ENCODE measurements at regions not wholly inside any gene's neighbourhood (a gene's known extent, or its start where the extent isn't known, plus 50 kb on each side); places are given as distances from the start of the nearest gene placed in this dataset.

DNA sequence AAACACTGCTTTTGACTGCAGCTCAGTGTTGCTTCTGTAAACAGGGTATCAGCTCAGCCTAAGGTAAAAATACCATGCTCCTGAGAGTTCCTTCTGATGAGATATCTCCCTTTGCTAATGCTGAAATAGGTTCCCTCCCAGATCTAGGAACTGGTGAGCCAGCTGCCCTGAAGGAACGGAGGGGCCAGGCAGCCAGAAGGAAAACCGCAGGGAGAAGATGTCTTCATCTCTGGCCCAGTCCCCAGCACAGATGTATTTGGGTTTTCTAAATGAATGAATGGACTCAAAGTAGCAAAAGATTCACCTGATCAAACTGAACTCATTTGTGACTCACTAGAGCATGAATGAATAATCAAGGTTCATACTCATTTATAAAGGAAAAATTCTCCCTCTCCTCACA, 247.8 kb downstream of the MSRB3 start:
- Histone ChIP-seq H3K36me3 (ENCODE audit: control insufficient read depth in 2 of 3, insufficient read depth in 3 of 3, low read length in 3 of 3) (no peaks in the 10 kb centered on the region), H3K9me3 (ENCODE audit: control insufficient read depth in 2 of 3, insufficient read depth in 1 of 3, low read length in 3 of 3) (no peaks in the 10 kb centered on the region), H3K9ac (ENCODE audit: low read length in 3 of 3) (no peak overlapping the region), H3K27ac (ENCODE audit: low read depth in 2 of 2, low read length in 2 of 2) (no peak overlapping the region), H3K4me1 (ENCODE audit: control insufficient read depth in 2 of 3, insufficient read depth in 2 of 3, low read depth in 1 of 3, low read length in 3 of 3) (peaks cover 0 to 6% (median 0%) of the 10 kb centered on the region in 3 donors), H3K4me3 (ENCODE audit: low read length in 3 of 3) (no peak overlapping the region), H3K27me3 (ENCODE audit: control insufficient read depth, insufficient read depth, low read length) (no peaks in the 10 kb centered on the region)
- FAIRE-seq (no peak), DNase-seq (no peak)
- intact Hi-C loops (cut with DNase I): no loop called here
- TF ChIP-seq, protein P1, sequence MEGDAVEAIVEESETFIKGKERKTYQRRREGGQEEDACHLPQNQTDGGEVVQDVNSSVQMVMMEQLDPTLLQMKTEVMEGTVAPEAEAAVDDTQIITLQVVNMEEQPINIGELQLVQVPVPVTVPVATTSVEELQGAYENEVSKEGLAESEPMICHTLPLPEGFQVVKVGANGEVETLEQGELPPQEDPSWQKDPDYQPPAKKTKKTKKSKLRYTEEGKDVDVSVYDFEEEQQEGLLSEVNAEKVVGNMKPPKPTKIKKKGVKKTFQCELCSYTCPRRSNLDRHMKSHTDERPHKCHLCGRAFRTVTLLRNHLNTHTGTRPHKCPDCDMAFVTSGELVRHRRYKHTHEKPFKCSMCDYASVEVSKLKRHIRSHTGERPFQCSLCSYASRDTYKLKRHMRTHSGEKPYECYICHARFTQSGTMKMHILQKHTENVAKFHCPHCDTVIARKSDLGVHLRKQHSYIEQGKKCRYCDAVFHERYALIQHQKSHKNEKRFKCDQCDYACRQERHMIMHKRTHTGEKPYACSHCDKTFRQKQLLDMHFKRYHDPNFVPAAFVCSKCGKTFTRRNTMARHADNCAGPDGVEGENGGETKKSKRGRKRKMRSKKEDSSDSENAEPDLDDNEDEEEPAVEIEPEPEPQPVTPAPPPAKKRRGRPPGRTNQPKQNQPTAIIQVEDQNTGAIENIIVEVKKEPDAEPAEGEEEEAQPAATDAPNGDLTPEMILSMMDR (IDR thresholded peaks at IDR 0.05; ENCODE audit: borderline replicate concordance, extremely low read depth, insufficient read depth): no peak

DNA sequence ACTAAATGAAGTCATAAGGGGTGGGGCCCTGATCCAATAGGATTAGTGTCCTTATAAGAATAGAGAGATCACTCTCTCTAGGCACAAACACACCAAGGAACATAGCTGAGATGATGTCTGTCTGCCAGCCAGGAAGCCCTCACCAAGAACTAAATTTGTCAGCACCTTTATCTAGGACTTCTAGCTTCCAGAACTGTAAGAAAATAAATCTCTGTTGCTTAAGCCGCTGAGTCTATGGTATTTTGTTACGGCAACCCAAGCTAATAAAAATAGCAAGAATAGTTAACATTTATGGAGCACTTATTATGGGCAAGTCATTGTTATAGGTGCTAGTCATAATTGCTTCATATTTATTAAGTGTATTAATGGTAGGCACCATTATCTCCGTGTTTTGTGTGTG, 249.6 kb downstream of the MSRB3 start:
- Histone ChIP-seq H3K9ac (ENCODE audit: low read length in 3 of 3) (no peak overlapping the region), H3K27ac (ENCODE audit: low read depth in 2 of 2, low read length in 2 of 2) (no peak overlapping the region), H3K9me3 (ENCODE audit: control insufficient read depth in 2 of 3, insufficient read depth in 1 of 3, low read length in 3 of 3) (no peaks in the 10 kb centered on the region), H3K4me3 (ENCODE audit: low read length in 3 of 3) (no peak overlapping the region), H3K27me3 (ENCODE audit: control insufficient read depth, insufficient read depth, low read length) (no peaks in the 10 kb centered on the region), H3K4me1 (ENCODE audit: control insufficient read depth in 2 of 3, insufficient read depth in 2 of 3, low read depth in 1 of 3, low read length in 3 of 3) (peaks cover 2 to 16% (median 8%) of the 10 kb centered on the region in 3 donors), H3K36me3 (ENCODE audit: control insufficient read depth in 2 of 3, insufficient read depth in 3 of 3, low read length in 3 of 3) (no peaks in the 10 kb centered on the region)
- TF ChIP-seq, protein P1 (IDR thresholded peaks at IDR 0.05; ENCODE audit: borderline replicate concordance, extremely low read depth, insufficient read depth): no peak
- FAIRE-seq: no peak
- intact Hi-C loops (cut with DNase I): no loop called here
- no peak for DNase-seq

DNA sequence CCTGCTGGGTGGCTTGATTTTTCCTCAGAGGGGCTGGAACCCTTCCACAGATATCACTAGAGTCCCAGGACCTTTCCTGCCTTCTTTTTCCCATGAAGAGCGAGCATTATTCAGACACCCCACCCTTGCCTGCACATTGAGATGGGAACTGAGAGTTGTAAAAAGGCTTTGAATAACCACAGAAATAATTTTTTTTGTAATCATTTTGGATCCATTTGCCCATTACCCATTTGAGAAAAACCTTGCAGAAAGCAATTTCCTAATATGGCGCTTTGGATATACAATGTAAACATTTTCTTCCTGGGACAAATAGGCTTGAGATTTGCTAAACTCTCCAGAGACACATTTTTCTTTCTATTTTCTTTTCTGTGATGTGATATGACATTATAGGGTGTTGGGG, 250.6 kb downstream of the MSRB3 start:
- FAIRE-seq: no peak
- Histone ChIP-seq H3K9me3 (ENCODE audit: control insufficient read depth in 2 of 3, insufficient read depth in 1 of 3, low read length in 3 of 3) (no peaks in the 10 kb centered on the region), H3K4me3 (ENCODE audit: low read length in 3 of 3) (no peak overlapping the region), H3K36me3 (ENCODE audit: control insufficient read depth in 2 of 3, insufficient read depth in 3 of 3, low read length in 3 of 3) (no peaks in the 10 kb centered on the region), H3K27me3 (ENCODE audit: control insufficient read depth, insufficient read depth, low read length) (no peaks in the 10 kb centered on the region), H3K27ac (ENCODE audit: low read depth in 2 of 2, low read length in 2 of 2) (no peak overlapping the region), H3K4me1 (ENCODE audit: control insufficient read depth in 2 of 3, insufficient read depth in 2 of 3, low read depth in 1 of 3, low read length in 3 of 3) (peaks cover 11 to 20% (median 11%) of the 10 kb centered on the region in 3 donors), H3K9ac (ENCODE audit: low read length in 3 of 3) (no peak overlapping the region)
- DNase-seq: no peak
- TF ChIP-seq, protein P1 (IDR thresholded peaks at IDR 0.05; ENCODE audit: borderline replicate concordance, extremely low read depth, insufficient read depth): no peak
- intact Hi-C loops (cut with DNase I): no loop called here

DNA sequence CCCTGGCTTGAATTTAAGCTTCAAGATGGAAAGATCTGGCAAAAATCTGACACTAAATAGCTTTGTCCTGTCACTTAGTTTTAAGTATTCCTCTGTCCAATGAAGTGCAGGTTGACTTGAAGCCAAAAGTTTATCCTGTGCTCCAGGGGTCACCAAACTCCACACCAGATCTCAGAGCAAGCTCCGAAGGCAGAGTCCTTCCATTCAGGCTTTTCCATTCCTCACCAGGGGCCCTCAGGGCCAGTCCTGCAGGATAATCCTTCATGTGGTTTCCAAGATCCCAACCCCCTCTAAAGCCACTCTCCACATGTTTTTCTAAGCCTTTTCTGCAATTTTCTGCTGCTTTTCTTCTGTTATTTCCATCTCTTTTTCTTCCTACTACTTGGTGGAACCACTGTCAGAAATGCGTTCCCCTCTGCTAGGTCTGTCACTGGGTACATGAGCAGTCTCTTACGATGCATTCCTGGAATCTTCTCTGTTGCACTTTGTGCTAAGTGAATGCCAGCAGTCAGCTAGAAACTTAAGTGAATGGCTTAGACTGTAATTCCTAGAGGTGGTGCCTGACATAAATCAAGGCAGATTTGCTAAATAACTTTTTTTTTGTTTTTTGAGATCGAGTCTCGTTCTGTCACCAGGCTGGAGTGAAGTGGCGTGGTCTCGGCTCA, 251.4 kb downstream of the MSRB3 start:
- TF ChIP-seq, protein P1 (IDR thresholded peaks at IDR 0.05; ENCODE audit: borderline replicate concordance, extremely low read depth, insufficient read depth): no peak
- H3K36me3 ChIP-seq (ENCODE audit: control insufficient read depth in 2 of 3, insufficient read depth in 3 of 3, low read length in 3 of 3): no peaks in the 10 kb centered on the region
- no peak overlapping the region for H3K9ac ChIP-seq (ENCODE audit: low read length in 3 of 3)
- peaks cover 11 to 26% (median 16%) of the 10 kb centered on the region in 3 donors for H3K4me1 ChIP-seq (ENCODE audit: control insufficient read depth in 2 of 3, insufficient read depth in 2 of 3, low read depth in 1 of 3, low read length in 3 of 3)
- no peaks in the 10 kb centered on the region for H3K9me3 ChIP-seq (ENCODE audit: control insufficient read depth in 2 of 3, insufficient read depth in 1 of 3, low read length in 3 of 3)
- DNase-seq (peak in 2 of 5 donors; percentile 32 to 45), FAIRE-seq (no peak)
- H3K27ac ChIP-seq (ENCODE audit: low read depth in 2 of 2, low read length in 2 of 2): no peak overlapping the region
- no peaks in the 10 kb centered on the region for H3K27me3 ChIP-seq (ENCODE audit: control insufficient read depth, insufficient read depth, low read length)
- H3K4me3 ChIP-seq (ENCODE audit: low read length in 3 of 3): no peak overlapping the region
- intact Hi-C loops (cut with DNase I): no loop called here
